ENCODE measurements at regions not wholly inside any gene's neighbourhood (a gene's known extent, or its start where the extent isn't known, plus 50 kb on each side); places are given as distances from the start of the nearest gene placed in this dataset.
A peak's percentile ranks its signal among the peaks of the same experiment; 100 is the strongest.

GRCh38 chr2:180219491-180219890 is 212.4 kb upstream of the CWC22 start:
- DNase-seq (ENCODE audit: low read depth): no peak
- no peak for TF ChIP-seq CTCF (IDR thresholded peaks at IDR 0.05; ENCODE audit: low read length, missing control alignments)
- H3K4me3 ChIP-seq (replicated peaks; ENCODE audit: low read depth, low read length): no peak overlapping the region

- DNase-seq (ENCODE audit: low read depth): peak; percentile 68
- no peak for TF ChIP-seq CTCF (IDR thresholded peaks at IDR 0.05; ENCODE audit: low read length, missing control alignments)
- no peak overlapping the region for H3K4me3 ChIP-seq (replicated peaks; ENCODE audit: low read depth, low read length)
These were observed 201.7 kb upstream of the CWC22 start for GRCh38 chr2:180208841-180209240.

GRCh38 chr2:180205621-180206235 is 198.6 kb upstream of the CWC22 start:
- TF ChIP-seq CTCF (IDR thresholded peaks at IDR 0.05; ENCODE audit: low read length, missing control alignments): no peak
- no peak overlapping the region for H3K4me3 ChIP-seq (replicated peaks; ENCODE audit: low read depth, low read length)
- DNase-seq (ENCODE audit: low read depth): no peak

- no peak overlapping the region for H3K4me3 ChIP-seq (replicated peaks; ENCODE audit: low read depth, low read length)
- DNase-seq (ENCODE audit: low read depth): peak; percentile 87
- TF ChIP-seq CTCF (IDR thresholded peaks at IDR 0.05; ENCODE audit: low read length, missing control alignments): no peak
These were observed 196.9 kb upstream of the CWC22 start for GRCh38 chr2:180203972-180204371.

GRCh38 chr2:180202467-180202951 is 195.4 kb upstream of the CWC22 start:
- no peak for TF ChIP-seq CTCF (IDR thresholded peaks at IDR 0.05; ENCODE audit: low read length, missing control alignments)
- DNase-seq (ENCODE audit: low read depth): peak; percentile 38
- no peak overlapping the region for H3K4me3 ChIP-seq (replicated peaks; ENCODE audit: low read depth, low read length)

GRCh38 chr2:180196419-180196977 is 189.4 kb upstream of the CWC22 start:
- H3K4me3 ChIP-seq (replicated peaks; ENCODE audit: low read depth, low read length): no peak overlapping the region
- no peak for TF ChIP-seq CTCF (IDR thresholded peaks at IDR 0.05; ENCODE audit: low read length, missing control alignments)
- no peak for DNase-seq (ENCODE audit: low read depth)

GRCh38 chr2:180195847-180196246 is 188.8 kb upstream of the CWC22 start:
- DNase-seq (ENCODE audit: low read depth): no peak
- no peak for TF ChIP-seq CTCF (IDR thresholded peaks at IDR 0.05; ENCODE audit: low read length, missing control alignments)
- no peak overlapping the region for H3K4me3 ChIP-seq (replicated peaks; ENCODE audit: low read depth, low read length)
